ENCODE measurements at regions not wholly inside any gene's neighbourhood (a gene's known extent, or its start where the extent isn't known, plus 50 kb on each side); places are given as distances from the start of the nearest gene placed in this dataset.
A peak's percentile ranks its signal among the peaks of the same experiment; 100 is the strongest.

GRCh38 chr10:9545073-9545472, 1472.6 kb upstream of the CELF2 start:
- TF ChIP-seq ZFP30 (CRISPR knock-in tag; IDR thresholded peaks at IDR 0.05) (no peak), RARB (CRISPR knock-in tag; IDR thresholded peaks at IDR 0.05) (no peak), PATZ1 (CRISPR knock-in tag; IDR thresholded peaks at IDR 0.05; ENCODE audit: borderline replicate concordance) (no peak), GLIS3 (CRISPR knock-in tag; IDR thresholded peaks at IDR 0.05) (no peak)

GRCh38 chr10:9547936-9548904, 1469.5 kb upstream of the CELF2 start:
- ATAC-seq = no peak
- TF ChIP-seq ARNTL (CRISPR knock-in tag; IDR thresholded peaks at IDR 0.05; ENCODE audit: borderline replicate concordance, low read depth) (no peak), TCF4 (CRISPR knock-in tag; IDR thresholded peaks at IDR 0.05; ENCODE audit: borderline replicate concordance) (peak; percentile 78)

More at GRCh38 chr10:9545073-9545472, 1472.6 kb upstream of the CELF2 start:
- no peak for ATAC-seq

- TF ChIP-seq ZNF70 (CRISPR knock-in tag; IDR thresholded peaks at IDR 0.05) (no peak), GLIS3 (CRISPR knock-in tag; IDR thresholded peaks at IDR 0.05) (no peak), CSRNP3 (CRISPR knock-in tag; IDR thresholded peaks at IDR 0.05) (no peak), SNAI2 (CRISPR knock-in tag; IDR thresholded peaks at IDR 0.05) (no peak)
- no peak for ATAC-seq
Observed at GRCh38 chr10:9550810-9551209, 1466.9 kb upstream of the CELF2 start.

- TF ChIP-seq ZNF70 (CRISPR knock-in tag; IDR thresholded peaks at IDR 0.05) = no peak
- no peak for TF ChIP-seq ARNTL (CRISPR knock-in tag; IDR thresholded peaks at IDR 0.05; ENCODE audit: borderline replicate concordance, low read depth)
- no peak for TF ChIP-seq ESRRG (CRISPR knock-in tag; IDR thresholded peaks at IDR 0.05)
- TF ChIP-seq TSHZ2 (CRISPR knock-in tag; IDR thresholded peaks at IDR 0.05) = no peak
- TF ChIP-seq ZFP3 (CRISPR knock-in tag; IDR thresholded peaks at IDR 0.05) = no peak
- no peak for TF ChIP-seq CSDC2 (CRISPR knock-in tag; IDR thresholded peaks at IDR 0.05)
- no peak for TF ChIP-seq ZC3H10 (CRISPR knock-in tag; IDR thresholded peaks at IDR 0.05)
- no peak for TF ChIP-seq PPARA (CRISPR knock-in tag; IDR thresholded peaks at IDR 0.05; ENCODE audit: borderline replicate concordance)
- ATAC-seq = no peak
Observed at GRCh38 chr10:9554321-9554720, 1463.4 kb upstream of the CELF2 start.

- ATAC-seq = no peak
- TF ChIP-seq ZNF565 (CRISPR knock-in tag; conservative IDR thresholded peaks at IDR 0.05; ENCODE audit: low read depth) = no peak
- TF ChIP-seq TSHZ2 (CRISPR knock-in tag; IDR thresholded peaks at IDR 0.05) = no peak
- TF ChIP-seq ZC3H10 (CRISPR knock-in tag; IDR thresholded peaks at IDR 0.05) = no peak
- TF ChIP-seq POU6F1 (CRISPR knock-in tag; IDR thresholded peaks at IDR 0.05; ENCODE audit: borderline replicate concordance, low read depth) = no peak
- no peak for TF ChIP-seq CSDC2 (CRISPR knock-in tag; IDR thresholded peaks at IDR 0.05)
- TF ChIP-seq BACH2 (CRISPR knock-in tag; IDR thresholded peaks at IDR 0.05; ENCODE audit: borderline replicate concordance) = no peak
- TF ChIP-seq RARB (CRISPR knock-in tag; IDR thresholded peaks at IDR 0.05) = no peak
- TF ChIP-seq ZFP30 (CRISPR knock-in tag; IDR thresholded peaks at IDR 0.05) = no peak
- no peak for TF ChIP-seq ZNF8 (CRISPR knock-in tag; IDR thresholded peaks at IDR 0.05)
- no peak for TF ChIP-seq CREB5 (CRISPR knock-in tag; IDR thresholded peaks at IDR 0.05; ENCODE audit: low read depth)
- TF ChIP-seq TCF4 (CRISPR knock-in tag; IDR thresholded peaks at IDR 0.05; ENCODE audit: borderline replicate concordance) = no peak
- TF ChIP-seq TOX (CRISPR knock-in tag; IDR thresholded peaks at IDR 0.05; ENCODE audit: borderline replicate concordance) = no peak
- TF ChIP-seq SNAI2 (CRISPR knock-in tag; IDR thresholded peaks at IDR 0.05) = no peak
Observed at GRCh38 chr10:9560976-9561375, 1456.7 kb upstream of the CELF2 start.
